Activated B cell treated with CpG ODN at 0.5 μM for 24 hours (primary cell): ENCODE measurements at regions not wholly inside any gene's neighbourhood (a gene's known extent, or its start where the extent isn't known, plus 50 kb on each side); places are given as distances from the start of the nearest gene placed in this dataset.
"Not testable (repeated sequence)": the region's sequence is repeated elsewhere in the genome, so short reads cannot be mapped to it uniquely, and the experiment has no call there.

ENCODE experiments used
- ATAC-seq: fragments of 200-7000 bp; cut with Tn5 transposase; one replicate; pipeline ENCODE4 v1.10.0; 2021; ENCODE audit warnings: low read depth, mild to moderate bottlenecking, moderate library complexity
- CTCF ChIA-PET: fragments of 350-600 bp; sonication (Branson Sonifier 250); formaldehyde crosslinking; loops from one replicate; lab custom pipeline; 2021; ENCODE audit warnings: antibody characterized with exemption; lab: Charles Lee
- POLR2A ChIA-PET: fragments of 350-600 bp; sonication (Branson Sonifier 250); formaldehyde crosslinking; loops from one replicate; lab custom pipeline; 2021; ENCODE audit warnings: antibody characterized with exemption; lab: Charles Lee
- DNase-seq: peaks from one replicate; pipeline ENCODE4 v3.0.0; 2022
- H3K27ac Mint-ChIP-seq: one replicate; pipeline ENCODE4 v1.8.0; 2020; ENCODE audit warnings: mixed read lengths
- H3K27me3 Mint-ChIP-seq: one replicate; pipeline ENCODE4 v1.8.0; 2021; ENCODE audit warnings: mixed read lengths
- H3K36me3 Mint-ChIP-seq: one replicate; pipeline ENCODE4 v1.8.0; 2021; ENCODE audit warnings: low read depth, mixed read lengths
- H3K4me1 Mint-ChIP-seq: one replicate; pipeline ENCODE4 v1.8.0; 2021; ENCODE audit warnings: mixed read lengths
- H3K4me3 Mint-ChIP-seq: one replicate; pipeline ENCODE4 v1.8.0; 2020; ENCODE audit warnings: mild to moderate bottlenecking, mixed read lengths
- H3K9me3 Mint-ChIP-seq: one replicate; pipeline ENCODE4 v1.8.0; 2020; ENCODE audit warnings: mixed read lengths
- CTCF ChIP-seq: fragments of 200-600 bp; IDR thresholded peaks from one replicate; pipeline ENCODE4 v1.8.0; 2022; ENCODE audit warnings: antibody characterized with exemption, mild to moderate bottlenecking
- intact Hi-C: fragments of 100-400 bp; cut with micrococcal nuclease; formaldehyde crosslinking; loops from one replicate; pipeline ENCODE4 v1.15.1; 2024

DNA sequence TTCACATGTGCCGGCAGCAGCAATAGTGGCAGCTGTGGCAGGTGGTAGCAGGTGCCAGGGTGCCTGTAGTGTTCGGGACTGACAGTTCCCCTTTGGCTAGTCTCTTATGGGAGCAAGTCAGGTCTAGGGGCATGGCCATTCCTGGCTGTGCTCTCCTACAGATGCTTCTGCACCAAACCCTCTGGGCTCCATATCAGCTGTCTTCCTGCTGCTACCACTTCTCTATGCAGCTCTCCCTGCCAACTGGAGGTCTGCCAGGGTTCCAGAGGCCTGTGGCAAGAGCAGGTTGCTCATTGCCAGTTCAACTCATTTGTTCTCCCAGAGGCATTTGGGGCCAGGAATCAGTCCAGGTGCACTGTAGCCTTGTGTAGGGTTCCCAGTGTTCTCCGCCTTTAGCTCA lies 473.7 kb downstream of the JRKL start:
- ChIA-PET CTCF (no interaction called here), POLR2A (no interaction called here)
- TF ChIP-seq CTCF: no peak
- Mint-ChIP-seq H3K9me3 (peaks cover 13% of the 10 kb centered on the region), H3K27me3 (no peaks in the 10 kb centered on the region), H3K27ac (no peak overlapping the region), H3K4me3 (no peak overlapping the region), H3K36me3 (no peaks in the 10 kb centered on the region), H3K4me1 (no peaks in the 10 kb centered on the region)
- intact Hi-C loops: no loop called here
- ATAC-seq (no peak), DNase-seq (no peak)

DNA sequence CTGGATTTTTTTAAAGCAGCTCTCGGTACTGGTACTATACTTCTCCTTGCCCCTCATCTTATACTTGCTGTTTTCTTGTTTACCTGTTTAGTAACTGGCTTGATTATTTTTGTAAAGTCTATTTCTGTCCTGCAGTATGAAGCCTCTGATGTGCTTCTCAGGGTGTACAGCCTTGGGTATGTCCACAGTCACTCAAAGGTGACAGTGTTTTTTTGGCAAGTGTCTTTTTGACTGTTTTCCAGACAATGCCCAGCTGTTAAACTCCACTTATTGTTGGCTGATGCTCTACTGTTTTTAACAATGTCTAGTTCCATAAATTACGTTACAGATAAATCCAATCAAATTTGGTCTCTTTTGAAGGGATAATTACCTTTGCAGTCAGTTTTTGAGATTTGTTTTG lies 475.2 kb downstream of the JRKL start:
- H3K27me3 Mint-ChIP-seq: no peaks in the 10 kb centered on the region
- H3K4me1 Mint-ChIP-seq: no peaks in the 10 kb centered on the region

GRCh38 chr11:96869207-96869606 lies 479.4 kb downstream of the JRKL start:
- DNase-seq (no peak), ATAC-seq (no peak)
- Mint-ChIP-seq H3K4me3 (no peak overlapping the region), H3K27ac (no peak overlapping the region), H3K4me1 (no peaks in the 10 kb centered on the region), H3K36me3 (no peaks in the 10 kb centered on the region), H3K27me3 (no peaks in the 10 kb centered on the region), H3K9me3 (peaks cover 7% of the 10 kb centered on the region)
- CTCF ChIA-PET: no interaction called here
- intact Hi-C loops: no loop called here
- POLR2A ChIA-PET: no interaction called here
- TF ChIP-seq CTCF: no peak

More for the DNA sequence above, 475.2 kb downstream of the JRKL start:
- intact Hi-C loops: no loop called here
- DNase-seq (no peak), ATAC-seq (no peak)
- ChIA-PET POLR2A (no interaction called here), CTCF (no interaction called here)
- TF ChIP-seq CTCF: no peak
- Mint-ChIP-seq H3K27ac (no peak overlapping the region), H3K9me3 (peaks cover 11% of the 10 kb centered on the region), H3K4me3 (no peak overlapping the region), H3K36me3 (no peaks in the 10 kb centered on the region)

DNA sequence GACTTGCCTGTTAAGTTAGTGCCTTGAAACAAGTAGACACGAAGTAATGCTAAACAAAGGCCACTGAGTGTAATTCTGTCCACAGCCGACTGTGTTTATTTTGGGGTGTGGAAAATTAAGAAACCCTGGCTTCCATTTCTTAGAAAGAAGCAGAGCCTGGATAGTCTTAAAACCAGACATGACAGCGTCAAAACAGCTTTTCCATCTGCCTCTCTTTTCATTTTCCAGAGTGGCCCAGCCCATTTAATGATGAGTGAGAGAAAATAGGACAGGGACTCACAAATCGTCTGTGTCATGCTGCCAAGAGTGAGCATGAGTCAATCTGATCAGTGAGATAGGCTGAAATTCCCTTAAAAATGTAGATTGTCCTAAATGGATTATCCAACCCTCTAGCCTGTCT lies 485.9 kb downstream of the JRKL start:
- ChIA-PET CTCF (no interaction called here), POLR2A (no interaction called here)
- no peaks in the 10 kb centered on the region for H3K9me3 Mint-ChIP-seq
- H3K27me3 Mint-ChIP-seq: no peaks in the 10 kb centered on the region
- H3K27ac Mint-ChIP-seq: no peak overlapping the region
- no peak for TF ChIP-seq CTCF
- intact Hi-C loops: no loop called here
- H3K4me1 Mint-ChIP-seq: no peaks in the 10 kb centered on the region
- no peak for ATAC-seq
- no peaks in the 10 kb centered on the region for H3K36me3 Mint-ChIP-seq
- DNase-seq: no peak
- H3K4me3 Mint-ChIP-seq: no peak overlapping the region

GRCh38 chr11:96878299-96879051 lies 488.7 kb downstream of the JRKL start:
- no peak overlapping the region for H3K27ac Mint-ChIP-seq
- no peaks in the 10 kb centered on the region for H3K4me1 Mint-ChIP-seq
- no peak overlapping the region for H3K4me3 Mint-ChIP-seq
- ATAC-seq (no peak), DNase-seq (no peak)
- POLR2A ChIA-PET: no interaction called here
- H3K36me3 Mint-ChIP-seq: no peaks in the 10 kb centered on the region
- peaks cover 4% of the 10 kb centered on the region for H3K9me3 Mint-ChIP-seq
- intact Hi-C loops: no loop called here
- CTCF ChIA-PET: no interaction called here
- TF ChIP-seq CTCF: no peak
- no peaks in the 10 kb centered on the region for H3K27me3 Mint-ChIP-seq

DNA sequence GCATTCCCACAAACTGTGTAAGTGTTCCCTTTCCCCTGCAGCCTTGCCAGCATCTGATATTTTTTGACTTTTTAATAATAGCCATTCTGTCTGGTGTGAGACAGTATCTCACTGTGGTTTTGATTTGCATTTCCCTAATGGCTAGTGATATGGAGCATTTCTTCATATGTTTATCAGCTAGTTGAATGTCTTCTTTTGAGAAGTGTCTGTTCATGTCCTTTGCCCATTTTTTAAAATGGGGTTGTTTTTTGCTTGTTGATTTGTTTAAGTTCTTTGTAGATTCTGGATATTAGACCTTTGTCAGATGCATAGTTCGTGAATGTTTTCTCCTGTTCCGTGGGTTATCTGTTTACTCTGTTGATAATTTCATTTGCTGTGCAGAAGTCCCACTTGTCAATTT lies 492.8 kb downstream of the JRKL start:
- H3K4me1 Mint-ChIP-seq, ATAC-seq, H3K36me3 Mint-ChIP-seq, H3K27ac Mint-ChIP-seq, intact Hi-C loops, POLR2A ChIA-PET, H3K27me3 Mint-ChIP-seq, DNase-seq, H3K4me3 Mint-ChIP-seq, CTCF ChIA-PET, H3K9me3 Mint-ChIP-seq: not testable (repeated sequence)
